IPS-NIHi7 (cell line): ENCODE measurements at regions not wholly inside any gene's neighbourhood (a gene's known extent, or its start where the extent isn't known, plus 50 kb on each side); places are given as distances from the start of the nearest gene placed in this dataset.
"Not testable (repeated sequence)": the region's sequence is repeated elsewhere in the genome, so short reads cannot be mapped to it uniquely, and the experiment has no call there.

Source experiments
- DNase-seq: peaks from one replicate; pipeline ENCODE4 v3.0.0; 2012; ENCODE audit warnings: mixed read lengths; ENCODE audit errors: extremely low spot score

- peak; percentile 18 for DNase-seq
Observed at GRCh38 chr2:51335087-51336058, 303.4 kb upstream of the NRXN1 start.

DNA sequence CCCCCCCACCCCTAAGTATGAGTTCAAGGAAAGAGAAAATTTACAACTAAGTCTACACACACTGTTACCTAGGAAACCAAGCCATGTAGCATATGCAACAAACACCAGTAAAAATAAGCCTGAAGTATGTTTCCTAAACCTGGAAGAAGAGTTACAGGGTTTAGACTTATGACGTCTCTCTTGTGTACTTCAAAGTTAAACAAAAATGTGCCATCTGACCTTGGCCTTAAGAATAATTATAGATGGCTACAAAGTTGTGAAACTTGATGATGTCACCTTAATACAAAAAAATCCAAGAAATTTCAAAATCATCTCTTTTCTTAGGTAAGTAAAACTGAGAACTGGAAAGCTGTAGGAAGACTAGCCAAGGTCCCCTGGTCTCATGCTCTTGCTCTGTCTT, 297.6 kb upstream of the NRXN1 start:
- no peak for DNase-seq

DNA sequence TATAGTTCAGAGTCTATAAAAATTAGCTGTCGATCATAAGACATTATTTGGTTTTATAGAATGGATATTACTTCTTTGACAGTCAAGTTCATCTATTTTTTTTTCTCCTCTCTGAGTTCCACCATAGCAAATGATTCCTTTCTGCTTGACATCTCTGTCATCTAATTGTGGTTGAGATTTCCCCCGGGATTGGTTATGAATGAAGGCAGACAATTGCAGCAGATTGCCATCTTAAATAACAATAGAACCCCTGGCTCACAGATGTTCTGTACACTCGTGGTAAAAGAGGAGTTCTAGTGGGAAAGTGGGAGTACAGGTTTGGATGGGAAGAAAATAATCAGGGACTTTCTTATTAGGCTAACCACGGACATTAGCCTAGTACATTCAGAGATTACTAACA, 292.1 kb upstream of the NRXN1 start:
- no peak for DNase-seq

- no peak for DNase-seq
Observed at GRCh38 chr2:51322613-51323012, 290.7 kb upstream of the NRXN1 start.

DNA sequence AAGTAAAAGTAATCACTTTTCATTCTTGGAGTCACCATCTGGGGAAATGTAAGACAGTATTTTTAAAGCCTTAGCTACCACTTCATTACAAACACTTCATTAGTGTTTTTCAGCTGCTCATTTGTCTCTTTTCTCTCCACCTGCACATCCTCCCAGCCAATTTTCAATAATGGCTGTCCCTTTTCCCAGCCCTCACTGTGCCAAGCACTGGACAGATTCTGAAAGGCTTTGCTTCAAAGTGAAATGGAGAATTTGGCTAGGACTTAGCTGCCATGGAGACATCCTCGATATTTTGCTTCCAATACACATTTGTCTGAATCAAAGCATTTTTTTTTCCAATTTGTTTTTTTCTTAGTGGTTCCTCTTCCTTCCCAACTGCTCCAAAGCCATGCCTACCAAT, 272.4 kb upstream of the NRXN1 start:
- DNase-seq, result no peak

- no peak for DNase-seq
Observed at GRCh38 chr2:51301381-51301780, 269.4 kb upstream of the NRXN1 start.

GRCh38 chr2:51299370-51299769, 267.4 kb upstream of the NRXN1 start:
- no peak for DNase-seq

- no peak for DNase-seq
Observed at GRCh38 chr2:51297488-51297887, 265.6 kb upstream of the NRXN1 start.

- no peak for DNase-seq
Observed at GRCh38 chr2:51293566-51294200, 261.8 kb upstream of the NRXN1 start.

- no peak for DNase-seq
Observed at GRCh38 chr2:51291762-51292551, 260.0 kb upstream of the NRXN1 start.

GRCh38 chr2:51290725-51291124, 258.8 kb upstream of the NRXN1 start:
- DNase-seq, result no peak

- DNase-seq, result no peak
Observed at GRCh38 chr2:51289045-51289444, 257.1 kb upstream of the NRXN1 start.

GRCh38 chr2:51268191-51268590, 236.3 kb upstream of the NRXN1 start:
- no peak for DNase-seq

GRCh38 chr2:51265539-51265938, 233.6 kb upstream of the NRXN1 start:
- DNase-seq, result no peak

DNA sequence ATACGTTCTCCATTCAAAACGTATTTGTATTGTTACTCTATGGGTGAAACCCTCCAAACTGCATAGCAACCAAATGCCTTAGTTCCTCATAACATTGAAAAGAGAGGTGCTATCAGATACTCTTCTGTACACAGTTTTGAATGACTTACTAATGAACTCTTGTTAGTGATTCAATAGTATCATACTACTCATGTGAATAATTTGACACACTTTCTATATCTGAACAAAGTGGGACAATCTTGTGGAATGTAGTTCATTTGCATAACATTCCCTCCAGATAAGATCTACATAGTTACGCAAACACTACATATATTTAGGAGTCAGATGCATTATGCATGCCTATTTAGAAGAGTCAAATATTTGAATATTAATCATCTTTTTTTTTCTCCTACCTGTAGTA, 232.0 kb upstream of the NRXN1 start:
- no peak for DNase-seq

GRCh38 chr2:51263101-51263500, 231.2 kb upstream of the NRXN1 start:
- DNase-seq, result not testable (repeated sequence)

DNA sequence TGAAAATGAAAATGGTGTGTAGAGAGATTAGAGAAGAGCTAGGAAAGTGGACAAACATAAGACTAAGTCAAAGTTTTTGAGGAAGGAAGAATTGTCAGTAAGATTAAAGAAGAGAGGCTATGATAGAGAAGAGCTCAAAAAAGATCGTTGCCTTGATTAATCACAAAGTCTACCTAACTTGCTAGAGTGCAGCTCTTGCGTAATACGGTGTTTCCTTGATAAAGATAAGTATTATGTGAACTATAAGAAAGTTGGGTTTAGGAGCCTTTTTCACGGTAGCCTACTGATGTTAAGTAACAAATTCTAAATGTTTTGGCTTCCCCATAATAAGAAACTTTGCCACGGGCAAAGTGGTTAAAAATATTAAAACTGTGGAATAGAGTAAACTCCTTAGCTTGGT, 226.4 kb upstream of the NRXN1 start:
- DNase-seq, result no peak

GRCh38 chr2:51256736-51257135, 224.8 kb upstream of the NRXN1 start:
- no peak for DNase-seq

DNA sequence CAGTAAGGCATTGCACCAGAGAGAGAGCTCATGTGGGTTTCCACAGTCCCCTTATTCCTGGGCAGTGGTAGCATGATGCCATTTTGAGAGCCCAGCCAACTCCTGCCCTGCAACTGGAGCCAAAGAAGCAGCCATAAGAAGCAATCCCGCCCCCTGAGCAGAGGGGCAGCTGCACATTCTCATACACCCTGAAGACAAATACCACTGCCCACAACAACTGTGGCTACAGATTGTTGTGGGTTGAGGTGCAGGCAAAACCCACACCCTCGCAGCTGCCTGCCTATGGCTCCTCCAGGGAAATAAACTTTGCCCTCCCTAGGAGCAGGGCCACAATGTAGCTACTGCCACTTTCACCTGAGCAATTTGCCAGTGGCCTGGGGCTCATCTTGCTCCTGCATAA, 219.4 kb upstream of the NRXN1 start:
- DNase-seq, result no peak

DNA sequence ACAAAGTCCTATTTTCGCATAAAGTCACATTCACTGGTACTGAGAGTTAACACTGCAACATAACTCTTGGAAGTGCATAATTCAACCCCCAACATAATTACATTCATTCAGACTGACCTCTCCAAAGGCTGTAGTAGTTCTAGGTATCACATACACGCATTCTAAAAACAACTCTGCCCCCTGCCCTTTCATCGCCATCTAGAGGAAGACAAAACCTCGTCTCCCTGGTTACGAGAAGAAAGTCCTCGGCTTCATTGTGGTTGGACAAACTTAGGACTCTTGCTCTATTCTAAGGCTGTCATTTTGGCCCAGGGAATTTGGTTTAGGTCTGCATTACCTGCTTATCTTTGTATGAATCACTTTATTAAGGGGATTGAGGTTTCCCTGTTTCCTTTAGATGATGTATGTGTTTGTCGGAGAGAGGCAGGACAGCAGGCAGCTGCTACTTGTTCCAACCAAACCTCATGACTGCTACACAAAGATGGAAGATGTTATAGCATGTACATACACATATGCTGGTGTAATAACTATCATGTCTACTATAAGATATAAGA, 215.4 kb upstream of the NRXN1 start:
- DNase-seq, result peak; percentile 17

GRCh38 chr2:51243892-51244535, 212.1 kb upstream of the NRXN1 start:
- no peak for DNase-seq
